ENCODE measurements at regions not wholly inside any gene's neighbourhood (a gene's known extent, or its start where the extent isn't known, plus 50 kb on each side); places are given as distances from the start of the nearest gene placed in this dataset.

GRCh38 chr18:61743775-61744531 is 148.9 kb downstream of the RNF152 start (continued):
- TF ChIP-seq FOXJ3 (CRISPR knock-in tag; IDR thresholded peaks at IDR 0.05) (no peak), SAFB (IDR thresholded peaks at IDR 0.05; ENCODE audit: borderline replicate concordance, low read depth, low read length) (no peak), MYBL2 (IDR thresholded peaks at IDR 0.05; ENCODE audit: low read depth) (no peak), MYBL2 (CRISPR knock-in tag; IDR thresholded peaks at IDR 0.05; ENCODE audit: borderline replicate concordance) (no peak)

DNA sequence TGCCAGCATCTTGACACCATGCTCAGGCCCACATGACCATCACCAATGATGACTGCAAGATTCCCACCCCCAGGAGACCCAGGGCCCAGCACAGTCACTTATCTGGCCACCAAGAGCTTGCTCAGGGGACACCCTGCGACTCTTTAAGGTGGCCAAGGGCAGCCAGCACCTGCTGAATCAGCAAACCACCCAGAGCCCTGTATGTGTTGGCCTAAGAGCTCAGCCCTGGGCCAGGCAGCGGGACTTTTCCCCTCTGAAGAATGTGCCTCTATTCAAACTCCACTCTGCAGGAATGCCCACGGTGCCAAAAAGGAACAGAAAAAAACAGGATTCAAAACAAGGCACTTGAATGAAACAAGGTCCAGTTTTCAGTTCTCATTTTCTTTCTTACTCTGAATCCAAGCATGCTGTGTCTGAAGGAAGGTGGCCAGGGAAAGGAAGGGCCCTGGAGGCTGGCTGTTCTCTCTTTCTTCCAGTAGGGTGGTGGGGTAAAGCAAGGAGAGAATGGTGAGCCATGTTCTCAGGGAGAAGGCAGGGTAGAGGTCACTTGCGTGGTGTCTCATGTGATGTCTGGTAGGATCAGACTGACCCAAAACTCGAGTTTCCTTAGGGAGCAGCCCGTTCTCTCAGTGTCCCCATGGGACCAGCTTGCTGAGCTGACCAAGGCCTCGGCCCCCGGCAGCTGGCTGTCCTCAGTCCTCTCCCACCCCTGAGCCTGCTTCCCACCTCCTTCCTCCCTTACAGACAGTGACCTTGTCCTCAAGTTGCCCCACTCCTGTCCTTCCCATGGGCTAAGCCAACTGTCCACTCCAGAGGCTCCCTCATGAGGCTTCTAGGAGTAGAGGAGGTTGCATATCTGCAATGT is 150.0 kb downstream of the RNF152 start:
- FAIRE-seq = no peak

More for the DNA sequence above, 150.0 kb downstream of the RNF152 start:
- ATAC-seq = no peak
- no peak overlapping the region for H3K4me2 ChIP-seq (ENCODE audit: insufficient read depth, low read length)
- no peaks in the 10 kb centered on the region for H3K36me3 ChIP-seq (ENCODE audit: control insufficient read depth, insufficient read depth, low read length)
- BruUV-seq (replicated peaks) = no TSS peak
- no peaks in the 10 kb centered on the region for H3K4me1 ChIP-seq (replicated peaks in 1 of 2; ENCODE audit: control insufficient read depth in 2 of 2, insufficient read depth in 2 of 2, low read length in 2 of 2)
- no peak overlapping the region for H3K27ac ChIP-seq (ENCODE audit: extremely low read depth, low read depth, low read length)
- no peak overlapping the region for H2AFZ ChIP-seq (ENCODE audit: low read depth, low read length)
- no peaks in the 10 kb centered on the region for H3K9me1 ChIP-seq (ENCODE audit: control insufficient read depth, insufficient read depth, low read length)
- no peak overlapping the region for H3K4me3 ChIP-seq
- in situ Hi-C loops (cut with MboI) (no loop called here), intact Hi-C loops (cut with micrococcal nuclease) (no loop called here)
- ChIA-PET POLR2A (no interaction called here), CTCF (ENCODE audit: low intra/inter-chr PET ratio) (no interaction called here)
- H3K79me2 ChIP-seq (ENCODE audit: control insufficient read depth, insufficient read depth, low read length) = no peaks in the 10 kb centered on the region
- no peak for DNase-seq (ENCODE audit: extremely low read depth in 1 of 4, low spot score in 3 of 4)
- no peaks in the 10 kb centered on the region for H4K20me1 ChIP-seq (replicated peaks; ENCODE audit: control insufficient read depth, insufficient read depth, low read length)
- no peak for TF ChIP-seq ZNF583 (CRISPR knock-in tag; IDR thresholded peaks at IDR 0.05)
- TF ChIP-seq, protein P1, sequence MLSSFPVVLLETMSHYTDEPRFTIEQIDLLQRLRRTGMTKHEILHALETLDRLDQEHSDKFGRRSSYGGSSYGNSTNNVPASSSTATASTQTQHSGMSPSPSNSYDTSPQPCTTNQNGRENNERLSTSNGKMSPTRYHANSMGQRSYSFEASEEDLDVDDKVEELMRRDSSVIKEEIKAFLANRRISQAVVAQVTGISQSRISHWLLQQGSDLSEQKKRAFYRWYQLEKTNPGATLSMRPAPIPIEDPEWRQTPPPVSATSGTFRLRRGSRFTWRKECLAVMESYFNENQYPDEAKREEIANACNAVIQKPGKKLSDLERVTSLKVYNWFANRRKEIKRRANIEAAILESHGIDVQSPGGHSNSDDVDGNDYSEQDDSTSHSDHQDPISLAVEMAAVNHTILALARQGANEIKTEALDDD (IDR thresholded peaks at IDR 0.05) = no peak
- no peaks in the 10 kb centered on the region for H3K9me3 ChIP-seq (replicated peaks; ENCODE audit: control insufficient read depth, insufficient read depth, low read depth, low read length)
- WGBS (ENCODE audit: insufficient coverage, low coverage, missing lambda C conversion rate) = 0% methylated on average over 6 of the region's 8 CpGs
- no peak overlapping the region for H3K9ac ChIP-seq (ENCODE audit: insufficient read depth in 1 of 2, low read depth in 2 of 2, low read length in 2 of 2)
- H3K27me3 ChIP-seq (ENCODE audit: control insufficient read depth in 2 of 2, insufficient read depth in 2 of 2, low read length in 2 of 2) = no peaks in the 10 kb centered on the region

Data from K562 (cell line).